Lung (tissue), 11 donors: ENCODE measurements at regions not wholly inside any gene's neighbourhood (a gene's known extent, or its start where the extent isn't known, plus 50 kb on each side); places are given as distances from the start of the nearest gene placed in this dataset.

Source experiments
- ATAC-seq: fragments of 200-7000 bp; cut with Tn5 transposase; one replicate; pipeline ENCODE4 v1.9.1; 2020; ENCODE audit warnings: moderate number of reproducible peaks; ENCODE audit not compliant: insufficient read depth, low FRiP score
- DNase-seq, 3 donors: peaks; one replicate each; pipeline ENCODE4 v3.0.0-alpha.2; 2013 to 2017
- H3K27ac ChIP-seq, 2 donors: one replicate each; pipeline ENCODE4 v1.5.1; 2013; ENCODE audit warnings: mild to moderate bottlenecking in 2 of 2, moderate library complexity in 2 of 2, control low read depth in 1 of 2, inconsistent platforms in 1 of 2, low read depth in 1 of 2, low read length in 1 of 2
- H3K27me3 ChIP-seq, 3 donors: one replicate each; pipeline ENCODE4 v1.5.1; 2013; ENCODE audit warnings: low read length in 2 of 3; ENCODE audit not compliant: control insufficient read depth in 3 of 3, insufficient read depth in 3 of 3
- H3K36me3 ChIP-seq, 4 donors: one replicate each; pipeline ENCODE4 v1.5.1; 2013; ENCODE audit warnings: low read length in 4 of 4, mild to moderate bottlenecking in 1 of 4, moderate library complexity in 1 of 4; ENCODE audit not compliant: control insufficient read depth in 4 of 4, insufficient read depth in 4 of 4
- H3K4me1 ChIP-seq, 5 donors: one replicate each; pipeline ENCODE4 v1.5.1; 2013; ENCODE audit warnings: low read length in 5 of 5, mild to moderate bottlenecking in 2 of 5, moderate library complexity in 1 of 5; ENCODE audit not compliant: control insufficient read depth in 5 of 5, insufficient read depth in 5 of 5
- H3K4me3 ChIP-seq: one replicate; pipeline ENCODE4 v1.5.1; 2013; ENCODE audit warnings: mild to moderate bottlenecking, control low read depth, moderate library complexity
- H3K9ac ChIP-seq, 2 donors: one replicate each; pipeline ENCODE4 v1.5.1; 2013; ENCODE audit warnings: low read length in 2 of 2, control low read depth in 1 of 2; ENCODE audit not compliant: insufficient read depth in 1 of 2
- H3K9me3 ChIP-seq, 4 donors: one replicate each; pipeline ENCODE4 v1.5.1; 2013; ENCODE audit warnings: low read length in 3 of 4, mild to moderate bottlenecking in 1 of 4, moderate library complexity in 1 of 4; ENCODE audit not compliant: control insufficient read depth in 4 of 4, insufficient read depth in 3 of 4
- WGBS, 2 donors: extraction: QIAGEN DNeasy Blood & Tissue Kit; methylation state at CpG; one replicate each; pipeline ENCODE4 v1.1.7; 2013; 5-methylcytosine and 5-hydroxymethylcytosine counted together
- TF ChIP-seq, protein P1 (sequence below): IDR thresholded peaks from 2 replicates; pipeline ENCODE4 v1.5.1; 2012; ENCODE audit warnings: mild to moderate bottlenecking; ENCODE audit errors: control extremely low read depth, extremely low read depth
- donor health status: control.
- donor health status: control.
- donor health status: Bipolar disorder and iron deficiency.
- donor health status: healthy.
- donor health status: DM: yes; HTN: yes; CAD: no.

DNA sequence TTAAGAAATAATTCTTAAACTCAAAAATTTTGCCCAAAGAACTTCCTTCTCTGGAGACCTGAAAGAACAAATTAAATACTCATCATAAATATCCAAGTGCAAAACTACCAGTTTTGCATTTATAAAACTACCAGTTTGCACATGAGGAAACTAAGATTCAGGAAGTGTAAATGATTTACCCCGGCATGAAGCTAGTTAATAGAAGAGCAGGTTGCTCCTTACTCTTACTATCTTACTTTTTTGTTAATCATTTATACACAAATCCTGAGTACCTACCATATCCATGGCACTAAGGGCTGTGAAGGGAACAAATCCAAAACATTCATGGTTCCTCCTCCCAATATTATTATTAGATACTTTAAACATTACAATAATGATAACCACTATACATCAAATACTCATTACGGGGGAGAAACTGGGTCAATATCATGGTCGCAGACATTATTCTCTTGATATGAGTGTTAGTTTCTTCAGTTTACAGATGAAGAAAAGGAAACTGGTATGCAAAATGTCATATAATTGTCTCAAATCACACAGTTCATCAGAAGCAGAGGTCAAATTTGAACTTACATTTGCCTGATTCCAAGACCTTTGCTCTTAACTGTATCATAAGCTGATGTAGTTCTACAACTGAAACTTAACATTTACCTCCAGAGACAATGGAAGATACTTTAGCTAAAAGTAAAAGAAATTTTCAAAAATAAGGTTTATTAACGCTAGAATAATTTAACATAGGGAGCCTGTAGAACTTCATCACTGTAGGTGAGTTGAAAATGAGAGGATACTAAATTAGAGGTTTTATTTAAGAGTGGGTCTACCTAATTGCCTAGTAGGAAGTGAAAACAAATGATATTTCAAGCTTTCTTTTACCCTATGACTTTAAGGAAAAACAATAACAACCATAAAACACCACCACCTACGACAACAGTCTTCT, 74.5 kb downstream of the FAM76B start:
- peaks cover 0 to 1% (median 0%) of the 10 kb centered on the region in 5 donors for H3K4me1 ChIP-seq
- TF ChIP-seq, protein P1, sequence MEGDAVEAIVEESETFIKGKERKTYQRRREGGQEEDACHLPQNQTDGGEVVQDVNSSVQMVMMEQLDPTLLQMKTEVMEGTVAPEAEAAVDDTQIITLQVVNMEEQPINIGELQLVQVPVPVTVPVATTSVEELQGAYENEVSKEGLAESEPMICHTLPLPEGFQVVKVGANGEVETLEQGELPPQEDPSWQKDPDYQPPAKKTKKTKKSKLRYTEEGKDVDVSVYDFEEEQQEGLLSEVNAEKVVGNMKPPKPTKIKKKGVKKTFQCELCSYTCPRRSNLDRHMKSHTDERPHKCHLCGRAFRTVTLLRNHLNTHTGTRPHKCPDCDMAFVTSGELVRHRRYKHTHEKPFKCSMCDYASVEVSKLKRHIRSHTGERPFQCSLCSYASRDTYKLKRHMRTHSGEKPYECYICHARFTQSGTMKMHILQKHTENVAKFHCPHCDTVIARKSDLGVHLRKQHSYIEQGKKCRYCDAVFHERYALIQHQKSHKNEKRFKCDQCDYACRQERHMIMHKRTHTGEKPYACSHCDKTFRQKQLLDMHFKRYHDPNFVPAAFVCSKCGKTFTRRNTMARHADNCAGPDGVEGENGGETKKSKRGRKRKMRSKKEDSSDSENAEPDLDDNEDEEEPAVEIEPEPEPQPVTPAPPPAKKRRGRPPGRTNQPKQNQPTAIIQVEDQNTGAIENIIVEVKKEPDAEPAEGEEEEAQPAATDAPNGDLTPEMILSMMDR: no peak
- H3K27ac ChIP-seq: no peak overlapping the region
- WGBS, 2 donors: 66 to 74% methylated on average over 5 of the region's 5 CpGs
- H3K27me3 ChIP-seq: no peaks in the 10 kb centered on the region
- DNase-seq: no peak
- H3K4me3 ChIP-seq: no peak overlapping the region
- ATAC-seq: no peak
- no peaks in the 10 kb centered on the region for H3K9me3 ChIP-seq
- no peak overlapping the region for H3K9ac ChIP-seq
- H3K36me3 ChIP-seq: no peaks in the 10 kb centered on the region

DNA sequence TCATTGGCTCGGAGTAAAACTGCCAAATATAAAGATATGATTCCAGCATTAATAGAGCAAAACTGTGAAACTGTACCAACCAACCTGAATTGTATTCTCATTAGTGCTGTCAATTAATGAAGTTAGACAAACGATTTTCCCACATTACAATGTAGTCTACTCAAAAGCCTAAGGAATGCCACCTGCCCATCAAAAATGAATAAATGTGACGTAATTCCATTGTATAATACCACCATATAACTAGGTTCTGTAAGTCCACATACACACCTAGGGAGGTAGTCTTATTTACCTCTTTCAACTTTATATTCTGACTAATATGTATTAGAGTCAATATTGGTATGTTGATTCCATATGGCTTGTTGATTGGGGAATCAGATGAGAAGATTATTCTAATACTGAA, 76.2 kb downstream of the FAM76B start:
- no peak overlapping the region for H3K27ac ChIP-seq
- H3K4me1 ChIP-seq: peaks cover 0 to 1% (median 0%) of the 10 kb centered on the region in 5 donors
- TF ChIP-seq, protein P1: no peak
- no peak overlapping the region for H3K9ac ChIP-seq
- H3K4me3 ChIP-seq: no peak overlapping the region
- ATAC-seq: no peak
- WGBS, 2 donors: 91 to 96% methylated on average over 3 of the region's 3 CpGs
- H3K9me3 ChIP-seq: no peaks in the 10 kb centered on the region
- H3K36me3 ChIP-seq: no peaks in the 10 kb centered on the region
- DNase-seq: no peak
- no peaks in the 10 kb centered on the region for H3K27me3 ChIP-seq

DNA sequence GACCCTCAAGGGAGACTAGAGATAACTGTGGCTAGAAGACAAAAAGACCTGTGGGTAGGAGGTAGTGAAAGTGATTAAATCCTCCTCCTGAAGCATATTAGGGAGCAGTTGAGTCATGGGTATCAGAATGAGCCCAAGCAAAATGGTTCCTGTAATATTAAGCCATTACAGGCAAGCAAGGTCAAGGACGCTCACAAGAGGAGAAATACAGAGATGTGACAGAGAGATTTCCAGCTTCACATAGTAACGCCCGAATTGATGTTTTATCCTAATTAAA, 77.7 kb downstream of the FAM76B start:
- TF ChIP-seq, protein P1: no peak
- Histone ChIP-seq H3K4me3 (no peak overlapping the region), H3K27me3 (no peaks in the 10 kb centered on the region), H3K27ac (no peak overlapping the region), H3K36me3 (no peaks in the 10 kb centered on the region), H3K4me1 (peaks cover 0 to 1% (median 0%) of the 10 kb centered on the region in 5 donors), H3K9ac (no peak overlapping the region), H3K9me3 (no peaks in the 10 kb centered on the region)
- 90 to 97% methylated on average over 3 of the region's 3 CpGs for whole genome bisulfite sequencing, 2 donors
- ATAC-seq (no peak), DNase-seq (no peak)
